HepG2 (cell line): ENCODE measurements at regions not wholly inside any gene's neighbourhood (a gene's known extent, or its start where the extent isn't known, plus 50 kb on each side); places are given as distances from the start of the nearest gene placed in this dataset.

ENCODE experiments used
- ATAC-seq: fragments of 200-7000 bp; cut with Tn5 transposase; 3 replicates; pipeline ENCODE4 v1.9.1; 2020; ENCODE audit warnings: mild to moderate bottlenecking, moderate library complexity
- BruUV-seq: library from RNA; stranded (reverse); fragments of 400-500 nt; replicated peaks from 2 replicates; lab custom pipeline; 2021; lab: Mats Ljungman, UMichigan
- CTCF ChIA-PET: fragments of 300-600 bp; formaldehyde crosslinking; extraction: SDS; loops from one replicate; lab custom pipeline; 2021; ENCODE audit warnings: low total read pairs, inconsistent platforms, low intra/inter-chr PET ratio; lab: Yijun Ruan, JAX
- POLR2A ChIA-PET: fragments of 350-600 bp; sonication (Branson Sonifier 250); formaldehyde crosslinking; loops from one replicate; lab custom pipeline; 2020; ENCODE audit warnings: antibody characterized with exemption, inconsistent platforms; lab: Yijun Ruan, JAX
- DNase-seq: peaks from one replicate; pipeline ENCODE4 v3.0.0-alpha.2; 2015; ENCODE audit warnings: low spot score
- FAIRE-seq: peaks from 3 replicates; lab custom pipeline; 2011; peaks lifted over from hg19 to GRCh38; lab: Jason Lieb, UNC
- H2AFZ ChIP-seq: one replicate; pipeline ENCODE4 v1.6.1; 2011; ENCODE audit warnings: low read length, inconsistent platforms
- H3K27ac ChIP-seq: fragments of 300-600 bp; 3 replicates; pipeline ENCODE4 v1.8.0; 2011; ENCODE audit warnings: mixed run types, mild to moderate bottlenecking, mixed read lengths, low read length, inconsistent platforms; ENCODE audit not compliant: insufficient read depth; ENCODE audit errors: extremely low read length
- H3K27me3 ChIP-seq, 2 experiments: fragments of 200-600 bp in 1 of 2; 2 replicates in 1 of 2; 3 replicates in 1 of 2; pipeline versions ENCODE4 v1.6.0 to v1.8.0; 2011; ENCODE audit warnings: low read length in 2 of 2, mild to moderate bottlenecking in 2 of 2, moderate library complexity in 2 of 2, inconsistent platforms in 1 of 2; ENCODE audit not compliant: insufficient read depth in 2 of 2, control insufficient read depth in 1 of 2
- H3K36me3 ChIP-seq, 2 experiments: fragments of 200-600 bp in 1 of 2; replicated peaks in 1 of 2; 2 replicates in 1 of 2; 3 replicates in 1 of 2; pipeline versions ENCODE4 v1.5.1 to v1.8.0; 2011; ENCODE audit warnings: low read length in 2 of 2, inconsistent platforms in 1 of 2; ENCODE audit not compliant: insufficient read depth in 2 of 2, control insufficient read depth in 1 of 2
- H3K4me1 ChIP-seq: 2 replicates; pipeline ENCODE4 v1.5.1; 2012; ENCODE audit warnings: low read length, inconsistent platforms; ENCODE audit not compliant: insufficient read depth
- H3K4me2 ChIP-seq: 2 replicates; pipeline ENCODE4 v1.6.0; 2011; ENCODE audit warnings: low read depth, low read length, inconsistent platforms
- H3K4me3 ChIP-seq, 3 experiments: fragments of 200-600 bp in 1 of 3; sonication (generic), shearing (Covaris generic) in 1 of 3; replicated peaks in 1 of 3; 2 replicates each; pipeline ENCODE4 v1.5.1; 2011 to 2016; ENCODE audit warnings: low read length in 3 of 3, inconsistent platforms in 2 of 3, low read depth in 2 of 3, mild to moderate bottlenecking in 2 of 3, control low read depth in 1 of 3, mixed read lengths in 1 of 3; ENCODE audit not compliant: insufficient read depth in 1 of 3
- H3K79me2 ChIP-seq: one replicate; pipeline ENCODE4 v1.6.1; 2011; ENCODE audit warnings: low read length, inconsistent platforms; ENCODE audit not compliant: insufficient read depth
- H3K9ac ChIP-seq: 2 replicates; pipeline ENCODE4 v1.6.0; 2011; ENCODE audit warnings: mild to moderate bottlenecking, low read depth, low read length, inconsistent platforms; ENCODE audit not compliant: insufficient read depth
- H3K9me3 ChIP-seq: 2 replicates; pipeline ENCODE4 v1.5.1; 2012; ENCODE audit warnings: mild to moderate bottlenecking, low read length
- H4K20me1 ChIP-seq: 2 replicates; pipeline ENCODE4 v1.6.0; 2011; ENCODE audit warnings: inconsistent platforms, mild to moderate bottlenecking, low read length, moderate library complexity; ENCODE audit not compliant: insufficient read depth
- IKZF5 ChIP-seq: IDR thresholded peaks from 2 replicates; pipeline ENCODE4 v1.6.1; 2018; ENCODE audit warnings: missing genetic modification reagents, mild to moderate bottlenecking, missing compliant biosample characterization
- KDM5B ChIP-seq: sonication (generic); formaldehyde crosslinking; IDR thresholded peaks from 2 replicates; pipeline ENCODE4 v1.4.0; 2020; ENCODE audit warnings: missing genetic modification reagents, mild to moderate bottlenecking, borderline replicate concordance
- ZBED4 ChIP-seq: sonication (generic); formaldehyde crosslinking; IDR thresholded peaks from 2 replicates; pipeline ENCODE4 v1.4.0; 2020; ENCODE audit warnings: missing genetic modification reagents, borderline replicate concordance
- ZNF142 ChIP-seq: sonication (generic); formaldehyde crosslinking; IDR thresholded peaks from 2 replicates; pipeline ENCODE4 v1.4.0; 2020; ENCODE audit warnings: missing genetic modification reagents
- ZNF230 ChIP-seq: sonication (generic); formaldehyde crosslinking; IDR thresholded peaks from 2 replicates; pipeline ENCODE4 v1.4.0; 2020; ENCODE audit warnings: mild to moderate bottlenecking, missing genetic modification reagents
- ZNF3 ChIP-seq: IDR thresholded peaks from 2 replicates; pipeline ENCODE4 v1.7.0; 2017; ENCODE audit warnings: inconsistent platforms
- WGBS: methylation state at CpG from one replicate; pipeline ENCODE4 v1.1.6; 2017; ENCODE audit warnings: low lambda C conversion rate; 5-methylcytosine and 5-hydroxymethylcytosine counted together
- in situ Hi-C: cut with HindIII; loops from 2 replicates; pipeline ENCODE4 v1.10.0; 2017; ENCODE audit warnings: low pct_unique_long_range_greater_than_20kb; ENCODE audit not compliant: extremely low pct_ligation_motif_present
- intact Hi-C: fragments of 100-400 bp; cut with micrococcal nuclease; formaldehyde crosslinking; loops from one replicate; pipeline ENCODE4 v1.10.0; 2022; ENCODE audit not compliant: unreplicated experiment
- TF ChIP-seq, protein P1 (sequence below): sonication (generic); formaldehyde crosslinking; IDR thresholded peaks from 2 replicates; pipeline ENCODE4 v1.5.0; 2020; ENCODE audit warnings: mild to moderate bottlenecking, missing genetic modification reagents

DNA sequence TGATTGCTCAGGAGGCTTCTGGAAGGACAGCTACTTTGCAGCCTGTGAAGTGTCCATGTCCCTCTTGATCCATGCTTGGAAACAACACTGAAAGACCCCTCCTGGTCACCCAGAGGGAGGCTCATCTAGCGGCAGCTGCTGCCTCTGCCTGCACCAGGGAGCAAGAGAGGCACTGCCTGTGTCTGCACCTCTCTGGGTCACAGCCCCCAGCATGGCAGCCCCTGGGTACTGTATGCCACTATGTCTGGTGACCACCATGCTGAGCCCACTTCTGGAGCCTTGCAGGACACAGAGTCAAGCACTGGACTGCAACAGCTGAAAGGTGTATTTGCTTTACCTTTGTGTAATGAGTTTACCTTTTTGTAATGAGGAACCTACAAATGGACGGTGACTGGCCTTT, 186.3 kb upstream of the MYT1L start (continued):
- no peak for TF ChIP-seq IKZF5 (CRISPR knock-in tag)
- no peak for TF ChIP-seq ZNF142

- no peak overlapping the region for H3K4me3 ChIP-seq
- no peaks in the 10 kb centered on the region for H3K79me2 ChIP-seq
- in situ Hi-C loops (no loop called here), intact Hi-C loops (no loop called here)
- no peak overlapping the region for H3K9ac ChIP-seq
- ChIA-PET CTCF (no interaction called here), POLR2A (no interaction called here)
- BruUV-seq, result no TSS peak
- no peaks in the 10 kb centered on the region for H3K36me3 ChIP-seq
- H3K27ac ChIP-seq, result no peak overlapping the region
- no peak for FAIRE-seq
- no peak for DNase-seq
- no peak overlapping the region for H2AFZ ChIP-seq
- peaks cover 0 to 31% of the 10 kb centered on the region in 2 experiments; a peak in 4 of 5 replicates for H3K27me3 ChIP-seq
- ATAC-seq, result no peak
- no peaks in the 10 kb centered on the region for H3K9me3 ChIP-seq
- H3K4me2 ChIP-seq, result no peak overlapping the region
- WGBS, result 43% methylated on average over 14 of the region's 14 CpGs
- 0 out of 2 replicates have a peak, but pooled peaks cover 6% of the 10 kb centered on the region for H3K4me1 ChIP-seq
- no peaks in the 10 kb centered on the region for H4K20me1 ChIP-seq
- TF ChIP-seq, protein P1, sequence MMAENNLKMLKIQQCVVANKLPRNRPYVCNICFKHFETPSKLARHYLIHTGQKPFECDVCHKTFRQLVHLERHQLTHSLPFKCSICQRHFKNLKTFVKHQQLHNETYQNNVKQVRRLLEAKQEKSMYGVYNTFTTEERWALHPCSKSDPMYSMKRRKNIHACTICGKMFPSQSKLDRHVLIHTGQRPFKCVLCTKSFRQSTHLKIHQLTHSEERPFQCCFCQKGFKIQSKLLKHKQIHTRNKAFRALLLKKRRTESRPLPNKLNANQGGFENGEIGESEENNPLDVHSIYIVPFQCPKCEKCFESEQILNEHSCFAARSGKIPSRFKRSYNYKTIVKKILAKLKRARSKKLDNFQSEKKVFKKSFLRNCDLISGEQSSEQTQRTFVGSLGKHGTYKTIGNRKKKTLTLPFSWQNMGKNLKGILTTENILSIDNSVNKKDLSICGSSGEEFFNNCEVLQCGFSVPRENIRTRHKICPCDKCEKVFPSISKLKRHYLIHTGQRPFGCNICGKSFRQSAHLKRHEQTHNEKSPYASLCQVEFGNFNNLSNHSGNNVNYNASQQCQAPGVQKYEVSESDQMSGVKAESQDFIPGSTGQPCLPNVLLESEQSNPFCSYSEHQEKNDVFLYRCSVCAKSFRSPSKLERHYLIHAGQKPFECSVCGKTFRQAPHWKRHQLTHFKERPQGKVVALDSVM (CRISPR knock-in tag), result no peak
- TF ChIP-seq ZNF3 (CRISPR knock-in tag) (no peak), ZBED4 (CRISPR knock-in tag) (no peak), KDM5B (CRISPR knock-in tag) (no peak), ZNF230 (CRISPR knock-in tag) (no peak)
These were observed 185.3 kb upstream of the MYT1L start for GRCh38 chr2:2516386-2516785.
